HL-60 (cell line): ENCODE measurements at regions not wholly inside any gene's neighbourhood (a gene's known extent, or its start where the extent isn't known, plus 50 kb on each side); places are given as distances from the start of the nearest gene placed in this dataset.

Source experiments
- DNase-seq, 2 experiments: peaks; one replicate each; pipeline ENCODE4 v3.0.0-alpha.2; 2010 to 2020; ENCODE audit warnings: low read depth in 1 of 2, low spot score in 1 of 2
- H3K27ac ChIP-seq: fragments of 250-450 bp; sonication (Bioruptor Pico); replicated peaks from 2 replicates; pipeline ENCODE4 v1.5.1; 2020; ENCODE audit warnings: mild to moderate bottlenecking, moderate library complexity
- H3K27me3 ChIP-seq: fragments of 250-450 bp; sonication (Bioruptor Pico); 2 replicates; pipeline ENCODE4 v1.5.1; 2021; ENCODE audit warnings: mild to moderate bottlenecking, moderate library complexity; ENCODE audit not compliant: insufficient read depth, poor library complexity, severe bottlenecking
- H3K4me3 ChIP-seq: replicated peaks from 2 replicates; pipeline ENCODE4 v1.5.1; 2011; ENCODE audit warnings: mild to moderate bottlenecking, control low read depth, low read length; ENCODE audit not compliant: insufficient read depth
- CTCF ChIP-seq: IDR thresholded peaks from one replicate; pipeline ENCODE4 v1.5.1; 2011; ENCODE audit warnings: low read length, control low read depth, inconsistent platforms; ENCODE audit not compliant: insufficient read depth
- GABPA ChIP-seq: IDR thresholded peaks from 2 replicates; pipeline ENCODE4 v1.6.1; 2012; ENCODE audit warnings: low read depth
- POLR2AphosphoS5 ChIP-seq: IDR thresholded peaks from 2 replicates; pipeline ENCODE4 v1.6.1; 2012; ENCODE audit warnings: low read depth
- REST ChIP-seq: IDR thresholded peaks from 2 replicates; pipeline ENCODE4 v1.6.1; 2012; ENCODE audit warnings: low read depth; ENCODE audit not compliant: insufficient replicate concordance
- SPI1 ChIP-seq: IDR thresholded peaks from 2 replicates; pipeline ENCODE4 v1.6.1; 2012; ENCODE audit warnings: low read depth, mild to moderate bottlenecking, borderline replicate concordance

GRCh38 chr5:35303152-35303551 lies 72.9 kb upstream of the PRLR start:
- Histone ChIP-seq H3K27me3 (no peaks in the 10 kb centered on the region), H3K4me3 (no peak overlapping the region), H3K27ac (no peak overlapping the region)
- DNase-seq: no peak
- no peak for TF ChIP-seq CTCF

- Histone ChIP-seq H3K27me3 (no peaks in the 10 kb centered on the region), H3K27ac (no peak overlapping the region), H3K4me3 (no peak overlapping the region)
- no peak for DNase-seq
- TF ChIP-seq SPI1: no peak
- TF ChIP-seq POLR2AphosphoS5: no peak
Measured at GRCh38 chr5:35302544-35302943, 72.3 kb upstream of the PRLR start.

GRCh38 chr5:35297755-35298154 lies 67.5 kb upstream of the PRLR start:
- TF ChIP-seq REST (no peak), GABPA (no peak), POLR2AphosphoS5 (no peak), SPI1 (no peak), CTCF (no peak)
- no peak for DNase-seq
- Histone ChIP-seq H3K4me3 (no peak overlapping the region), H3K27ac (no peak overlapping the region), H3K27me3 (no peaks in the 10 kb centered on the region)

- no peak for DNase-seq
- H3K27ac ChIP-seq: no peak overlapping the region
- no peak overlapping the region for H3K4me3 ChIP-seq
- no peak for TF ChIP-seq CTCF
- no peak for TF ChIP-seq SPI1
- H3K27me3 ChIP-seq: no peaks in the 10 kb centered on the region
Measured at GRCh38 chr5:35294976-35295375, 64.7 kb upstream of the PRLR start.

GRCh38 chr5:35294017-35294416 lies 63.7 kb upstream of the PRLR start:
- DNase-seq: no peak
- no peak overlapping the region for H3K4me3 ChIP-seq
- H3K27ac ChIP-seq: no peak overlapping the region
- H3K27me3 ChIP-seq: no peaks in the 10 kb centered on the region
- no peak for TF ChIP-seq CTCF
- no peak for TF ChIP-seq SPI1
- no peak for TF ChIP-seq REST
